HuH-7 (cell line): ENCODE measurements at regions not wholly inside any gene's neighbourhood (a gene's known extent, or its start where the extent isn't known, plus 50 kb on each side); places are given as distances from the start of the nearest gene placed in this dataset.

Experiments used
- DNase-seq: peaks from one replicate; pipeline ENCODE4 v3.0.0; 2011; ENCODE audit warnings: low spot score

- DNase-seq = no peak
Measured at GRCh38 chr2:146037334-146037870, 1517.5 kb upstream of the ZEB2 start.

- no peak for DNase-seq
Measured at GRCh38 chr2:146031158-146031557, 1511.2 kb upstream of the ZEB2 start.

- DNase-seq = no peak
Measured at GRCh38 chr2:146027156-146027555, 1507.2 kb upstream of the ZEB2 start.

GRCh38 chr2:146025519-146025918, 1505.6 kb upstream of the ZEB2 start:
- DNase-seq = no peak

- DNase-seq = no peak
Measured at GRCh38 chr2:146024212-146024743, 1504.4 kb upstream of the ZEB2 start.

GRCh38 chr2:146004462-146004861, 1484.5 kb upstream of the ZEB2 start:
- no peak for DNase-seq

- no peak for DNase-seq
Measured at GRCh38 chr2:146003337-146003736, 1483.4 kb upstream of the ZEB2 start.

- no peak for DNase-seq
Measured at GRCh38 chr2:145994910-145995309, 1475.0 kb upstream of the ZEB2 start.

GRCh38 chr2:145992572-145992971, 1472.7 kb upstream of the ZEB2 start:
- DNase-seq = no peak

- no peak for DNase-seq
Measured at GRCh38 chr2:145987793-145988192, 1467.9 kb upstream of the ZEB2 start.

GRCh38 chr2:145985517-145985916, 1465.6 kb upstream of the ZEB2 start:
- no peak for DNase-seq

GRCh38 chr2:145984580-145984979, 1464.7 kb upstream of the ZEB2 start:
- no peak for DNase-seq

- DNase-seq = no peak
Measured at GRCh38 chr2:145980318-145980717, 1460.4 kb upstream of the ZEB2 start.

GRCh38 chr2:145975406-145975805, 1455.5 kb upstream of the ZEB2 start:
- DNase-seq = no peak

GRCh38 chr2:145961846-145962245, 1441.9 kb upstream of the ZEB2 start:
- no peak for DNase-seq

- no peak for DNase-seq
Measured at GRCh38 chr2:145960479-145961163, 1440.7 kb upstream of the ZEB2 start.

- no peak for DNase-seq
Measured at GRCh38 chr2:145958611-145959010, 1438.7 kb upstream of the ZEB2 start.

GRCh38 chr2:145957929-145958328, 1438.0 kb upstream of the ZEB2 start:
- DNase-seq = no peak

GRCh38 chr2:145939949-145940348, 1420.0 kb upstream of the ZEB2 start:
- no peak for DNase-seq

GRCh38 chr2:145935016-145935415, 1415.1 kb upstream of the ZEB2 start:
- DNase-seq = no peak

GRCh38 chr2:145931781-145932395, 1412.0 kb upstream of the ZEB2 start:
- no peak for DNase-seq

GRCh38 chr2:145930318-145930717, 1410.4 kb upstream of the ZEB2 start:
- no peak for DNase-seq

GRCh38 chr2:145927131-145927950, 1407.4 kb upstream of the ZEB2 start:
- DNase-seq = no peak
